Transverse colon (tissue), 3 donors: ENCODE measurements at regions not wholly inside any gene's neighbourhood (a gene's known extent, or its start where the extent isn't known, plus 50 kb on each side); places are given as distances from the start of the nearest gene placed in this dataset.

Experiments
- CTCF ChIP-seq, 5 experiments: fragments of 200-600 bp in 3 of 5; fragments of 450-650 bp in 2 of 5; sonication (generic) in 3 of 5; IDR thresholded peaks; 1 replicate in 2 of 5; 2 replicates in 3 of 5; pipeline ENCODE4 v1.5.1; 2016 to 2017; ENCODE audit warnings: antibody characterized with exemption in 5 of 5, inconsistent platforms in 3 of 5, mild to moderate bottlenecking in 2 of 5, moderate library complexity in 1 of 5
- EP300 ChIP-seq: sonication (generic); formaldehyde crosslinking; IDR thresholded peaks from one replicate; pipeline ENCODE4 v1.6.1; 2017; ENCODE audit warnings: antibody characterized with exemption, low read depth

GRCh38 chr9:565528-565927, 276.0 kb upstream of the DMRT1 start:
- TF ChIP-seq EP300 (no peak), CTCF (IDR thresholded peaks at IDR 0.05) (no peak)
